ENCODE measurements at regions not wholly inside any gene's neighbourhood (a gene's known extent, or its start where the extent isn't known, plus 50 kb on each side); places are given as distances from the start of the nearest gene placed in this dataset.

- Histone ChIP-seq H4K20me1 (ENCODE audit: insufficient read depth, low read length) (no peaks in the 10 kb centered on the region), H3K9me3 (ENCODE audit: low read length) (no peaks in the 10 kb centered on the region), H3K4me2 (ENCODE audit: low read length) (no peak overlapping the region), H3K36me3 (ENCODE audit: insufficient read depth, low read length) (no peaks in the 10 kb centered on the region), H3K4me1 (ENCODE audit: insufficient read depth, low read length, poor library complexity, severe bottlenecking) (no peaks in the 10 kb centered on the region), H3K27ac (ENCODE audit: low read depth, low read length, poor library complexity, severe bottlenecking) (no peak overlapping the region), H2AFZ (ENCODE audit: low read length) (no peak overlapping the region), H3K79me2 (ENCODE audit: insufficient read depth, low read depth, low read length) (no peaks in the 10 kb centered on the region), H3K4me3 (ENCODE audit: low read depth, low read length, poor library complexity, severe bottlenecking) (no peak overlapping the region), H3K9me2 (ENCODE audit: insufficient read depth, low read length) (no peaks in the 10 kb centered on the region)
- DNase-seq (ENCODE audit: low spot score) = no peak
- intact Hi-C loops (cut with micrococcal nuclease; ENCODE audit: unreplicated experiment) = no loop called here
- BruUV-seq (replicated peaks) = no TSS peak
- CTCF ChIA-PET (ENCODE audit: unreplicated experiment) = no interaction called here
- POLR2A ChIA-PET = no interaction called here
- no peak for TF ChIP-seq CTCF (conservative IDR thresholded peaks at IDR 0.05; ENCODE audit: low read length)
- TF ChIP-seq EZH2phosphoT487 (IDR thresholded peaks at IDR 0.05; ENCODE audit: borderline replicate concordance, low read depth, low read length) = no peak
Observed at GRCh38 chr6:74071214-74071613, 375.2 kb downstream of the CD109 start.

- H3K9me2 ChIP-seq (ENCODE audit: insufficient read depth, low read length) = no peaks in the 10 kb centered on the region
- no peak for TF ChIP-seq EZH2phosphoT487 (IDR thresholded peaks at IDR 0.05; ENCODE audit: borderline replicate concordance, low read depth, low read length)
- no peak for TF ChIP-seq CTCF (conservative IDR thresholded peaks at IDR 0.05; ENCODE audit: low read length)
- H3K27ac ChIP-seq (ENCODE audit: low read depth, low read length, poor library complexity, severe bottlenecking) = no peak overlapping the region
- H3K9me3 ChIP-seq (ENCODE audit: low read length) = no peaks in the 10 kb centered on the region
- no TSS peak for BruUV-seq (replicated peaks)
- intact Hi-C loops (cut with micrococcal nuclease; ENCODE audit: unreplicated experiment) = no loop called here
- H4K20me1 ChIP-seq (ENCODE audit: insufficient read depth, low read length) = no peaks in the 10 kb centered on the region
- POLR2A ChIA-PET = no interaction called here
- no peak overlapping the region for H3K4me3 ChIP-seq (ENCODE audit: low read depth, low read length, poor library complexity, severe bottlenecking)
- DNase-seq (ENCODE audit: low spot score) = no peak
- no peaks in the 10 kb centered on the region for H3K36me3 ChIP-seq (ENCODE audit: insufficient read depth, low read length)
- no peaks in the 10 kb centered on the region for H3K79me2 ChIP-seq (ENCODE audit: insufficient read depth, low read depth, low read length)
- H2AFZ ChIP-seq (ENCODE audit: low read length) = no peak overlapping the region
- CTCF ChIA-PET (ENCODE audit: unreplicated experiment) = no interaction called here
- H3K4me2 ChIP-seq (ENCODE audit: low read length) = no peak overlapping the region
- H3K4me1 ChIP-seq (ENCODE audit: insufficient read depth, low read length, poor library complexity, severe bottlenecking) = no peaks in the 10 kb centered on the region
Observed at GRCh38 chr6:74070711-74071110, 374.7 kb downstream of the CD109 start.

GRCh38 chr6:74070091-74070490, 374.1 kb downstream of the CD109 start:
- intact Hi-C loops (cut with micrococcal nuclease; ENCODE audit: unreplicated experiment) = no loop called here
- Histone ChIP-seq H4K20me1 (ENCODE audit: insufficient read depth, low read length) (no peaks in the 10 kb centered on the region), H3K4me3 (ENCODE audit: low read depth, low read length, poor library complexity, severe bottlenecking) (no peak overlapping the region), H3K4me1 (ENCODE audit: insufficient read depth, low read length, poor library complexity, severe bottlenecking) (no peaks in the 10 kb centered on the region), H3K9me3 (ENCODE audit: low read length) (no peaks in the 10 kb centered on the region), H3K27ac (ENCODE audit: low read depth, low read length, poor library complexity, severe bottlenecking) (no peak overlapping the region), H3K79me2 (ENCODE audit: insufficient read depth, low read depth, low read length) (no peaks in the 10 kb centered on the region), H3K36me3 (ENCODE audit: insufficient read depth, low read length) (no peaks in the 10 kb centered on the region), H2AFZ (ENCODE audit: low read length) (no peak overlapping the region), H3K9me2 (ENCODE audit: insufficient read depth, low read length) (no peaks in the 10 kb centered on the region), H3K4me2 (ENCODE audit: low read length) (no peak overlapping the region)
- ChIA-PET CTCF (ENCODE audit: unreplicated experiment) (no interaction called here), POLR2A (no interaction called here)
- no peak for TF ChIP-seq EZH2phosphoT487 (IDR thresholded peaks at IDR 0.05; ENCODE audit: borderline replicate concordance, low read depth, low read length)
- TF ChIP-seq CTCF (conservative IDR thresholded peaks at IDR 0.05; ENCODE audit: low read length) = no peak
- BruUV-seq (replicated peaks) = no TSS peak
- no peak for DNase-seq (ENCODE audit: low spot score)
